HG02678 (cell line): ENCODE measurements at regions not wholly inside any gene's neighbourhood (a gene's known extent, or its start where the extent isn't known, plus 50 kb on each side); places are given as distances from the start of the nearest gene placed in this dataset.

Experiments used
- ATAC-seq: cut with Tn5 transposase; IDR thresholded peaks from one replicate; pipeline ENCODE4 v1.9.1; 2021; ENCODE audit warnings: mild to moderate bottlenecking, moderate library complexity; ENCODE audit not compliant: unreplicated experiment

DNA sequence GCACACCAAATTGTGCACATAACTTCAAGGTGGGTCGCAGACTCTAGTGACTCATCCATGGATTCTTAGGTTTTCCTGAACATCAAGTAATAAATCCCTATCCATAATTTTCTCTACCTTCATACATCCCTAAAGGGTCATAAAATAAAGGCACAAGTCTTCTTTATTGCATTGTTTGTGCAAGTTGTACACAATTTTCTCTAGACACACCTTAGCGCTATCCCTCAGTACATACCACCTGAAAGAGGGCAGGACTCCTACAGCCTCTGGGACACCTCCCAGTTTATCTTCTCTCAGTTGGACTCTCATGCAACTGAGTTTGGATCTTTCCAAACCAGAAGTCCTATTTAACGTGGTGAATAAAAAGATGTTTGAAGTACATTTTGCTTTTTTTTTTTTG, 168.5 kb upstream of the BMP4 start:
- no peak for ATAC-seq

DNA sequence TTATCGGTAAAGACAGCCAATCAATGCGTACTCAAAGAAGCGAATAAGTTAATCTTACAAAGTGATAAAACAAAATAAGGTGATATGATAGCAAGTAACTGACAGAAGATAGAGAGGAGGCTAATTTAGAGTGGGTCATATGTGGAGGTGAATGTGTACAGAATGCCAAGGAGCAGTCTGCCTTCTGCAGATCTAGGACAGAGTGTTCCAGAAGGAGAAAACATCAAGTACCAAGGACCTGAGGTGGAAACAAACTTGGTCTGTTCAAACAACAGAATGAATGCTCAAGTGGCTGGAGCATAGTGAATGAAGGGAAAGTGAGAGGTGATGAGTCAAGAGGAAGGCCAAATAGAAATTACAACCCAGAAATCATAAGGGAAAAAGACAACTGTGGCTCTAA, 170.3 kb upstream of the BMP4 start:
- ATAC-seq, result no peak

DNA sequence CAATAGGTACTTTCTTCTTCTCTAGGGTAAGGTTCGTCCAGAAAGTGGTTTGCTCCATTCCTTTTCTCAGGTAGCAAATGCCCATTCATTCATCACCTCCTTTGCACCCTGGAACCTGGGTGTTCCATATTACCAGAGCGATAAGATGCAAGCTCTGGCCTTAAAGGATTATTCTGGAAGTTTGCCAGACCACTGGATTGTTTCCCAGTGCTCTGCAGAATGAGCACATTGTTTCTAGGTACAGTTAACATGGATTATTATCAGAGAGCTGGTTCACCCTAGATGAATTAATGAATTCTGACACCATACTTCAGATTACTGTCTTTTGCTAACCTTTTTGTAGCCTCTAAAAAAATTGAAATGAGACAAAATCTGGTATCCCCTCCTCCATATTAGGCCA, 170.9 kb upstream of the BMP4 start:
- no peak for ATAC-seq

DNA sequence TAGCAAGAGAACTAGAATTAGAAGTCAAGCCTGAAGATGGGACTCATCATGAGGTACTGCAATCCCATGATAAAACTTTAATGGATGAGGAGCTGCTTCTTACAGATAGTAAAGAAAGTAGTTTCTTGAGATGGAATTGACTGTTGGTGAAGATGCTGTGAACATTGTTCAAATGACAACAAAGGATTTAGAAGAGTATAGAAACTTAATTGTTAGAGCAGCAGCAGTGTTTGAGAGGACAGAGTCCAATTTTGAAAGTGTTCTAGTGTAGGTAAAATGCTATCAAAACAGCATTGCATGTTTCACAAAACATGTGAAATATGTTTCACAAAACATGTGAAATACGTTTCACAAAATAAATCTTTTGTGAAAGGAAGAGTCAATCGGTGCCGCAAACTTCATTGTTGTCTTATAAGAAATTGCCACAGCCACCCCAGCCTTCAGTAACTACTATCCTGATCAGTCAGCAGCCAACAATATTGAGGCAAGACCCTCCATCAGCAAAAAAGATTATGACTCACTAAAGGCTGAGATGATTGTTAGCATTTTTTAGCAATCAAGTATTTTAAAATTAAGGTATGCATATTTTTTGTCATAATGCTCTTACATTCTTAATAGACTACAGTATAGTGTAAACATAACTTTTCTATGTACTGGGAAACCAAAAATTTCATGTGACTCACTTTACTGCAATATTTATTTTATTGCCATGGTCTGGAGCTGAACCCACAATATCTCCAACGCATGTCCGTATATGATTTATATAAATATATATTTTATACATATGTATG, 173.4 kb upstream of the BMP4 start:
- ATAC-seq, result no peak

DNA sequence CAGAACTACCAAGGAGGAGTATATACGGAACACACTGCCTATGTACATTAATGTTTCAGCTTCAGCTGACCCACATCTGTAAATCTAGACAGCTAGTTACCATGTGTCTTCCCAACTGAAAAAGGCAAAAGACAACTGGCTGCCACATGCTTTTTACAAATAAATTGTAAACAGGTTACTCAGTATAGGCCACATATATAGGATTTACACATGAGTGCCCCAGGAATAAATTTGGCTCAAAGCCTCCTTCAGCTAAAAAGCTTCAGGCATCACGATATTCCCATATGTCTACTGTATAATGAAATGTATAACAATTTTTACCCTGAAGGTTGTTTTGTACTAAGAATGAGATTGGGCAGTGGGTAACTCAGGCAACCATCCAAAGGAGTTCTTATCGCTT, 175.9 kb upstream of the BMP4 start:
- ATAC-seq, result no peak

DNA sequence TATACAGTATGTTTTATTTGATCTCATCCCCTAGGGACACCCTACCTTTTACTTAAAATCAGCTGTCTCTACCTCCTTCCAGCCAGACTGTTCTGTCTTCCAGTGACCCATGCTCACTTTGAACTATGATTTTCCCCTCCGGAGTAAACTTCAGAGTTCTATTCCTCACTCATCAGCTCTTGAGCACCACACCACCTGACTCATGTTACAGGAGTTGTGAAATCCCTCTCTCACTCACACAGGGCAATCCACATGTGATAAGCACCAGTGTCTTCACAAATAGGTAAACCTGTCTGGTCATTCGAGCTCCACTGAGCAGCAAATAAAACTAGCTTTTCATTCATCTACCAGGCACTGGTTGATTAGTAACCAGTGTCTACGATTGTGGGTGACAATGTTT, 177.3 kb upstream of the BMP4 start:
- ATAC-seq, result no peak

DNA sequence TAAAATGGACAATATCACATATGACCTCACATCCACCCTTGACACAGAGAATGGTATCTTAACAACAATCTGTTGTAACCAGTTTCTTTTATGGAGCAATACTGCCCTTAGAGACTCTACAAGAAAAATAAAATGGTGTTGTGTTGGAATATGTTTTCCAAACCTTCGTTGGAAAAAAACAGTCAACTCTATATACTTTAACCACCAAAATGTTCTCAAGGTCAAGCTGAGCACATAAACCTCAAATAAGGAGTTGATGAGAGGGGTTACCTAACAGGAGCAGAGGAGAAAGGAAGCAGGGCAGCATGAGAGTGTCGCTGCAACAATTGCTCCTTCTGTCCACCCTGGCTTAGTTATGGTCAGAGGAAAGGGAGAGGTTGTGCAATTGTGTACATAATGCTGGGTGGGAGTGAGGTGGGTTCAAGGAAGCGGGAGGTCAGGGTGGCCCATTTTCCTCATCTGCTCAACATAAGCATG, 179.2 kb upstream of the BMP4 start:
- ATAC-seq, result no peak

DNA sequence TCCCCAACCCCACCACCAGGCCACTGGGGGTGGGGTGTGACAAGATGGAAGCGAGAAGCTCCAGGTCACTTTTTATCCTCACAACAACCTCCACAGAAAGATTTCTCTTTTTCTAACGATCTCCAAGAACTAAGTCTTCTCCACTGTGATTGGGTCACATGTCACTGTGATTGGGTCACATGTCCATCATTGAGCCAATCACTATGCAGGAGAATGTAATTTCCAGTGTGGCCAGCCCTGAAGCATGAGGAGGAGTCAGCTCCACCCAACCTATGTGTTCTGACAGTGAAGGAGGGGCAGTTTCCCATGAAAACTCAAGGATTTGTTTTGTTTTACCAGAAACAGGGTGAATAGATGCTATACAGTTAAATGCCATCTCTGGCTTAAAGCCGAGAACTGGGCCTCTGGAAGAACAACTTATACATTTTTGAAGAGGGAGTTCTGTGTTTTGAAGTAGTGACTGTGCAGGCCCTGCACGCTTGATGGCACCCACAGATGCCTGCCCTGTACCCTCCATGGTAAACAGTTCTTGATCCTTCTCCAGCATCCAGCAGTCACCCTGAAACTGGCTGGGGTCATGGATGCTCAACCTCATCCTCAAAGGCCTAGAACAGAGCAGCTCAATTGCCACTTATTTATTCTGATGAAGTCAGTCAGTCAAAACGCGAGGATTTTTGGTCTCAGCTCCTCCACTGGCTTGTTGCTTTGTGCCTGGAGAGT, 180.4 kb upstream of the BMP4 start:
- no peak for ATAC-seq

DNA sequence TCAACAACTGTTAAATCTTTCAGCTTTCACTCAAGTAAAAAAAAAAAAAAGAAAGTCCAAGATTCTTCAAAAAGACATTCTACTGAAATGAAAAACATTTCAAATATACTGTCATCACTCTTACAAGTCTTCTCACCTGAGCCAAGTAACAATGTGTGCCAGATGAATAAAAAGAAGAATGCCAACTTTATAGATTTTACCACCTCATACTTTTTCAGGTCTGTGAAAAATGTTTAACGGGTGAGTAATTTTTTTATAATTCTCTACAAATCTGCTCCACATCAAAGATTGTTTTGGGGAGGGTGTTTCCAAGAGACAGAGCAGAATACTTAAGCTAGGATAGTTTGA, 181.0 kb upstream of the BMP4 start:
- ATAC-seq, result no peak

DNA sequence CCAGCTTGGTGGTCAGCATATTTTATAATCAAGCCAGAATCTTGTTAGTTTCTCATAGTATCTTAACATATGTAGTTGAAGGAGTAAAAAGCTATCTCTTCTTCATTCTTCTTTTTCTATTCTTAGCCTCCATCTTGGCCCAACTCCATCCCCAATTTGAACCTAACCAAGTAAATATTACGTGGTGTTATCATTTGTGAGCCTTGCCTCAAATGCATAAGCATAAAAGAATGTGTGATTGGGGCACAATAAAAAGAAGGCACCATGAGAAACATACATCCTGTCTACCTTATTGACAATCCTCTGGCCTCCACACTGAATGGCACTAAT, 181.4 kb upstream of the BMP4 start:
- ATAC-seq, result no peak

DNA sequence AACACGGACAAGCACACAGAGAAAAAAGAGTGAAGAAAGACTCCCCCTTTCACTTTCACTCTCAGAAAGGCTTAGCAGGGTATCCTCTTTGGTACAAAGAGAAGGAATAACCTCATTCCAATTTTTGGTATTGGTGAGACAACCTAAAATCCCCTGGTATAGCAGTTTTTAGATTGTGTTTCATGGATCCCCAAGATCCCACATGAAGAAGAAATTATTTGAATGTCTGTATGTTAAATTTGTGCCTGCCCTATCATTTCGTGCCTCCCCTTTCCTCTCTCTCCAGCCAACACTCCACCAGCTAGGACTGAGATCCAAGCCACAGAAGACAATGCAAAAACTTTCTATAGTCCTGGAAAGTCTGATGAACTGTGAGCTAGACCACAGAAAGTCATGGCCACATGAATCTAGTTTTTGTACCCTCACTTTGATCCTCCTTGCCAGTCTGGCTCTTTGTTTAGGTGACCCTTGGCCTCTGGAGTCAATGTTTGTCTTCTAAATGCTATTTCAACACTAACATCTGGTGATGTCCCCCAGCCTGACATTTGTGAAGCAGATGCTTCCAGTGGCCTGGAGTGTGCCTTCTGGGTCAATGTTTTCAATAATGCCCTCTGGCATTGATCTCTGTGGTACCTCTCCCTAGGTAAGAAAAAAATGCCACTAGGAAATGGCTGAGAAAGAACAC, 181.9 kb upstream of the BMP4 start:
- ATAC-seq, result no peak

DNA sequence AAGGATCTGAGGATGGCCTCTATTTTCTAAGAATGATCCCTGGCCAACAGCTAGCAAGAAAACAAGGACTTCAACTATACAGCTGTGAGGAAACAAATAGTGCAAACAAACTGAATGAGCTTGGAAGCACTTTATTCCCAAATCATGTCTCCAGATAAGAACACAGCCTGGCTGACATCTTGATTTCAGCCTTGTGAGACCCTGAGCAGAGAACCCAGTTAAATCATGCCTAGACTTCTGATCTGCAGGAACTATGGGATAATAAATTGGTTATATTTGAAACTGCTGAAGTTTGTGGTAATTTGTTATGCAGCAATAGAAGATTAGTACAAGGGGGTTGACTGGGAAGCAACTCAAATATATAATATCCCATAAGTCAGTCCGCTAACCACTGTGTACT, 183.9 kb upstream of the BMP4 start:
- ATAC-seq, result no peak

DNA sequence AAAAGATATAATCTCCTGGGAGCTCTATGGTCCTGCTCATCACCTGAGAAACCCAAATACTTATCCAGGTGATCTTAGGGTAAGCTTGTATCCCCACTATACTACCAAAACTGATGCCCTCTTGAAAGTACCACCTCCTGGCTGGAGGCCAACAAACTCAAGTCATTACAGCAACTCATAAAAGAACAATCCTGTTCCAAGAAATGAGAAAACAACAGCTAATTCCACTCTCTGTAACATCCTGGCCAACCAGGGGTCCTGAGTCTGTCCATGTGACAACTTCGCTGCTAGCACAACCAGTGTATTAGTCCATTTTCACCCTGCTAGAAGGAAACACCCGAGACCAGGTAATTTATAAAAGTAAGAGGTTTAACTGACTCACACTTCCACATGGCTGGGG, 190.0 kb upstream of the BMP4 start:
- ATAC-seq, result no peak

DNA sequence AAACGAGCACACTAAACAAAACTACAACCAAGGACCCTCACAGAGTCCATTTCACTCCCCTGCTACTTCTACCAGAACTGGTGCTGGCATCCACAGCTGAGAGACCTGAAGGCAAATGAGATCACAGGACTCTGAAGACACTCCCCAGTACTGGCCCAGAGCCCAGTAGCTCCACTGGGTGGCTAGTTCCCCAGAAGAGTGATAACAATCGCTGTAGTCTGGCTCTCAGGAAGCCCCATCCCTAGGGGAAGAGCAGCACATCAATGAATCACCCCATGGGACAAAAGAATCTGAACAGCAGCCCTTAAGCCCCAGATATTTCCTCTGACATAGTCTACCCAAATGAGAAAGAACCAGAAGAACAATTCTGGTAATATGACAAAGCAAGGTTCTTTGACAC, 190.7 kb upstream of the BMP4 start:
- ATAC-seq, result no peak

DNA sequence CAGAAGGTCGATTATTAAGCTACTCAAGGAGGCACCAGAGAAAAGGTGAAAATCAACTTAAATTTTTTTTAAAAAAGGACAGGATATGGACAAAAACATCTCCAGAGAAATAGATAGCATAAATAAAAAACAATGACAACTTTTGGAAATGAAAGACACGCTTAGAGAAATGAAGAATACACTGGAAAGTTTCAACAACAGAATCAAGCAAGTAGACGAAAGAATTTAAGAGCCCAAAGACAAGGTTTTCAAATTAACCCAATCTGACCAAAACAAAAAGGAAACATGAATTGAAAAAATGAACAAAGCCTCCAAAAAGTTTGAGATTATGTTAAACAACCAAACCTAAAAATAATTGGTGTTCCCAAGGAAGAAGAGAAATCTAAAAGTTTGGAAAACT, 191.1 kb upstream of the BMP4 start:
- no peak for ATAC-seq

DNA sequence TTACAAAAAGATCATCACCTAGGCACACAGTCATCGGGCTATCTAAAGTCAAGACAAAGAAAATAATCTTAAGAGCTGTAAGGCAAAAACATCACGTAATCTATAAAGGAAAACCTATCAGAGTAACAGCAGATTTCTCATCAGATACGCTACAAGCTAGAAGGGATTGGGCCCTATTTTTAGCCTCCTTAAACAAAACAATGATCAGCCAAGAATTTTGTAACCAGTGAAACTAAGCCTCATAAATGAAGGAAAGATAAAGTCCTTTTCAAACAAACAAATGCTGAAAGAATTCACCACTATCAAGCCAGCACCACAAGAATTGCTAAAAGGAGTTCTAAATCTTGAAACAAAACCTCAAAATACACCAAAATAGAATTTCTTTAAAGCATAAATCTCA, 191.6 kb upstream of the BMP4 start:
- no peak for ATAC-seq

DNA sequence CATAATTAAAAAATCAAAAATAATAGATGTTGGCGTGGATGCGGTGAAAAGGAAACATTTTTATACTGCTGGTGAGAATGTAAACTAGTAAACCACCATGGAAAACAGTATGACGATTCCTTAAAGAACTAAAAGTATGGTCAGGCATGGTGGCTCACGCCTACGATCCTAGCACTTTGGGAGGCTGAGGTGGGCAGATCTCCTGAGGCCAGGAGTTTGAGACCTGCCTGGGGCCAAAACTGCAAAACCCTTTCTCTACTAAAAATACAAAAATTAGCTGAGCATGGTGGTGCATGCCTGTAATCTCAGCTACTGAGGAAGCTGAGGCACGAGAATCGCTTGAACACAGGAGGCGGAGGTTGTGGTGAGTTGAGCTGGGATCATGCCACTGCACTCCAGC, 195.7 kb upstream of the BMP4 start:
- no peak for ATAC-seq

DNA sequence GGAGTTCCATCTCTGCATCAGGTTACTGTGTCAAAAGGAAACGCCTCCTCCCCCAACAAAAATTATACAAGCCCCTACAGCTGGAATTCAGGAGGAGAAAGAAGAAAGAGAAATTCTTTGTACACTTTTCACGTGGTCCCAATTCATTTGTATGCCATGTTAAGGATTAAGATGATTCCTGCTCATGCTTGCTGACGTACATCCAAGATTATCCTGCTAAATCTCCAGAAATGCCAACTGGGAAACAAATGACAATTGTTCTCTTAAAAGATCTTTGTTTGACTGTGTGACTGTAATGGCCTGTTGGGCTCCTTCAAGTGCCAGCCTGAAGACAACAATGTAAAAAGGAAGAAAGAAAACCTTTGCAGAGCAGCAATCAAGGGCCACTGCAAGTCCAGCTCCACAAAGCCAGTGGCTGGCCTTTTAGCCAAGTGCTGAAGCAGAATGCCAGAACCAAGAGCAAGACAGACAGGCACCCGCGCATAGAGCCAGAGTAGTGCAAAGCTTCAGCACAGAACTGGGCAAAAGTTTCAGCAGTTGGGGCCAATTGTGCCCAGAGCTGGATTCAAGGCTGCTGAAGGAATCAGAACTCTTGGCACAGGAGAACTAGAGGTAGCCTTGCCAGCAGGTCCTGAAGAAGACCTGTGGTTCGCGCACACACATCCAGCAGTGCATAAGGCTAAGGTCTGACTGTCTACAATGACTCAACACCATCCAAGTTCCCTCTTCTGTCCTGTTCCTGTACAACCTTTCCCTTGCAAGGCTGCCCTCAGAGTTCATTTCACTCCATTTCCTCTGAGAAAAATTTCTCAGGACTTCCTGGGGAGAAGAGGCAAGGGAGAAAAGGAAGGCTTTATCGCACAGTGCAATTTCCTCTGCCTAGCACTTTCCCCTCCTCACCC, 209.7 kb upstream of the BMP4 start:
- no peak for ATAC-seq

DNA sequence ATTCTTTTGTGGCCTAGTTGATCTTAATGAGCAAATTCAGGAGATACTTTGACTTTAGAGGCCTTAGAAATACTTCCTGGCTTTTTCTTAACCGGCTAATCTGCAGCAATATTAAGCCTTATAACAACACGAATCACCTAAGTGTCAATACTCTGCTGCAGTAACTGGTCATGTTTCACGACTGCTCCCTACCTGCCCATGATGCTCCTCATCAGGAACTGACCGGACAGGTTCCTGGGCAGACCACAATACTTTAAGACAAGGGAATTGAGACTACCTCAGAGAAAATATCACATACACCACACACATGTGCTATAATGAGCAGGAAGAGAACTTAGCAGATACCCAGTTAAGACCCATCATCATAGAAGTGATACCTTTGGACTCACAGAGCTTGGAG, 211.9 kb upstream of the BMP4 start:
- no peak for ATAC-seq

DNA sequence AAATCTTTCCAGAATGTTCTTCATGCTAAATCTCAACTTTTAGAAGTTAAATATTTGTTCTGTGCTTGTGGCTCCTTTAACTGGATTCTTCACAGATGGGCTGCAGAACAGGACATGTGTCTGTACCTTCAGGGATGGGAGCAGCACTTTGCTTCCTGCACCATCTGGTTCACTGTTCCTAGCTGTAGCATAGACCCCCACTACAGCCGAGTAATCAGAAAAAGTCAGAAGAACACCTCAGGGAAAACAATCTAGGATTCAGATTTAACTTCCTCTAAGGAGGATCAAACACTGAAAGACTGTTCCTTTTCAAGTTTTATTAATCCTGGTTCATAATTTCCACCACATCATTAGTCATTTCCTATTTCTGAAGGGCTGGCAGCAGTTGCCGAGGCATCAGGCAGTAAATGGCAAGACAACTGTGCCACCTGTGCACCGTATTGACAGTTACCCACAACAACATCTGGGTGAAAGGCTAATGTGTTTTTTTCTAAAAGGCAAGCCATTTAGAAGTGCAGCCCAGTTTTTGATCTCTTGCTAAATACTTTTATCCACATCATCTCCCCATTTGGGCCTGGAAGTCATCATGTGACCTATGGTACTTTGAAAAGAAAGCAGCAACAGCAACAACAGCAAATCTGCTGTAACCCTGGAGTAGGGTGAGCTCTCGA, 212.8 kb upstream of the BMP4 start:
- ATAC-seq, result no peak

DNA sequence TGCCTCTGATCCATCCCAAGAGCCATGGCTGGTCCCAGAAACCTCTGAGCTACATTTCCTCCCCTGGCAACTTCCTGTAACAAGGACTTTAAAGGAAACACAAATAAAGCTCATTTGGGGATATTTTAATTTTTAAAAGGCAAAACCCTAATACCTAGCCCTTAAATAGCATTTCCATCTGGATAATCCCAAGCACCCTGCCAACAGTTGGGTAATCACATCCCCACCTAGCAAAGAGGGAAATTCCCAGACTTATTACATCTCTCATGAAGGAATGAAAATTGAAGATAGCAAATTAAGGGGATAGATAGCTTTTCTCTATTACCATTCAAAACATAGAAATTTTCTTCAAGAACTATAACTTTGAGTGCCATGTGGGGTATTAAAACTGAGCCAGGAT, 213.7 kb upstream of the BMP4 start:
- ATAC-seq, result no peak
